Stimulated activated CD4-positive, alpha-beta T cell treated with anti-CD3 and anti-CD28 coated beads, Interleukin-1b, Interleukin-23, amount 100 ng/mL, for 48 hours (primary cell): ENCODE measurements at regions not wholly inside any gene's neighbourhood (a gene's known extent, or its start where the extent isn't known, plus 50 kb on each side); places are given as distances from the start of the nearest gene placed in this dataset.
"Not testable (repeated sequence)": the region's sequence is repeated elsewhere in the genome, so short reads cannot be mapped to it uniquely, and the experiment has no call there.

Experiments
- DNase-seq: peaks from one replicate; pipeline ENCODE4 v3.0.0-alpha.2; 2020

DNA sequence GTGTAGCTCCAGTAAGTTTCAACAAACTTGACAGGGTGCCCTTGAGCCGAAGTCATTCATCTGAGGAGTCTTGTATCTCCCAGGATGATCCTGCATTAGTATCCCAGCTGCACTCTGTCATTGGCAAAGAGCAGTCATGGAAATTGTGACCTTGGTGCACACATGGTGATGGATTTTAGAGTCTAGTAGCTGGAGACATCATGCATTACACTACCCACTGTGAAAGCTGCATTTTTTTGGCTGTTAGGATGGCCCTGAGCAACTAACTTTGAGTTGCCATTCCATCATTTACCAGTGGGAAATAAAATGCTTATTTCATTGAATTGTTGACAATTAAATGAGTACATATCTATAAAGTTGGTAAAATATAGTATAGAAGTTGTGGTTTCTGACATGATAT is 552.6 kb upstream of the CBLB start:
- no peak for DNase-seq

DNA sequence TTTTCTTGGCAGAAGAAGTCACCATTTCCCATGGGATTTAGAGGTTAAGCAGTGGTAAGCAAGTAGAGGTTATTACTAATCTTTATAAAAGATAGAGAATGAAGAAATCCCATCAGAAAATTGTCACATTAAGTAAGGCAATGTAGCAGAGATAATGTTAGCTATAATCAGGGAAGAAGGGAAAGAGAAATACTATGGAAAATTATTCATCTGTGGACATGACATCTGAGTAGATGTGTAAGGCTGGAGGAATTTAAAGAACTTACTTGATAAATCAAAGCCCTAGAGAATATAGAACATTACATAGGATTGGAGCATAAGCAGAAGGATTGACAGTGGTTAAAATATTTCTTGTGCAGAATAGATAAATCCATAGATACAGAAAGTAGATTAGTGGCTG is 553.1 kb upstream of the CBLB start:
- no peak for DNase-seq

DNA sequence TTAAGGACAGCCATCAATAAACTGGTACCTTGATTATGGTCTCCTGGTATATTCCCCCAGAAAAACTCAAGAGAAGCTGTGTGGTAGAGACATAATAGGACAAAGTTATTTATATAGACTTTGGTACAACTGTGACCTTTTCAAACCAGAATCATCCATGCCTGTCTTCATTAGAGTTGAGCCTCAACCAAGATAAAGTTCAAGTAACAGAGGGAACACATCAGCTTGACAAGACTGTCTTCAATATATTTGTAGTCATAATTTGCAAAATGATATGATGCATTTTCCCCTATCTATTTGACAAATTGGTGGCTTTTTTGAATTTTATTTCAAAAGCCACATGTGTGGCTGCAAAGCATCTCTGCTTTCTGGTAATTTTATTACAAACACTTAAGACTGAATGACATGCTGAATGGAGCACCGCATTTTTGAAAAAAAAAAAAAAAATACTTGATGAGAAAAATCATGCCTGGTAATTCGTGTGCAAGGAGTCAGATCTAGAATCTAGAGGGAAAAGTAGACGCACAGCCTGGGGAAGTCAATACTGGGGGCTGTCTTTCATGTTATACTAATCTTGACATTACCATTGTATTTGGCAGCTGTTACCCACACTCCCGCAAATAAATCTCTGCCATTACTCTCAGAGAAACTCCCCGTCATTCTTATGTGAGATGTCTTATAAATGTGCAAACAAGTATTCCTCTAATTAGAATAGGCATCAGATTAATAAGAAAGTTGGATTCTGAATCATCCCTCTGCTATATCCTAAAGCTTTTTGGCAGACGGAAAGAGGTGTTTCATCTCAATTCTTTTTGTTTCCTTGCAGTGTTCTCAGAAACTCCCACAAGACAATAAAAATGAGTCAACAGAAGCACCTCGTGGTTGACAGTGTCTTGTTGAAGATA is 554.8 kb upstream of the CBLB start:
- peak; percentile 67 for DNase-seq

DNA sequence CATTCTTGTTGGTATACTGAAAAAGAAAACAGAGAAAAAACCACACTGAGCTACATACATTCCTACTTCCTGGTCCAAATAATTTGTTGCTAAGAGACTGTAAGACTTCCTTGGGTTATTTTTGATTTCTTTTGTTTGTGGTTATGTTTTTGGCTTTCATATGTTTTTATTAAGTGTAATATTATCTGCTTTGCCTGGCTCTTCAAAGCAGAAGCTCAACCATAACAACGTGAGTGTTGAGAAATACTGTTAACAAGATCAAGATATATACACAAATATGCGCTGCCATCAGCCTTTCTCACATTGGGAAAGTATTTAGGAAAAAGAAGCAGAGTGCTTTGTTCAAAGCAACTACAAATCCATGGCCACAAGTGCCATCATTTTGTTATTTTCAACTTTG is 556.2 kb upstream of the CBLB start:
- DNase-seq, result no peak

DNA sequence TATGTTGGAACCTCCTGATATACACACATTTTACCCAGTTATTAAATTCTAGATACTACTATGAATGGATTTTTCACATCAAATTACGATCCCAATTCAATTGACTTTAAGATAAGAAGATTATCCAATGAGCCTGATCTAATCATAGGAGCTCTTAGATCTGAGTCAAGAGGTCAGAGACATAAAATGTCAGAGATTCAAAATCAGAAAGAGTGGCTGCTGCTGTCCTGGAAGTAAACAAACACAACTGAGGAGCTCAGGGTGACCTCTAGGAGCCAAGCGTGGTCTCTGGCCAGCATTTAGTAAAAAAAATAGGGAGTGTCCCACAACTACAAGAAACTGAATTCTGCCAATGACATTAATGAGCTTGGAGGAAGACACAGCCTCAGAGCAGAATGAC is 557.1 kb upstream of the CBLB start:
- DNase-seq, result no peak

DNA sequence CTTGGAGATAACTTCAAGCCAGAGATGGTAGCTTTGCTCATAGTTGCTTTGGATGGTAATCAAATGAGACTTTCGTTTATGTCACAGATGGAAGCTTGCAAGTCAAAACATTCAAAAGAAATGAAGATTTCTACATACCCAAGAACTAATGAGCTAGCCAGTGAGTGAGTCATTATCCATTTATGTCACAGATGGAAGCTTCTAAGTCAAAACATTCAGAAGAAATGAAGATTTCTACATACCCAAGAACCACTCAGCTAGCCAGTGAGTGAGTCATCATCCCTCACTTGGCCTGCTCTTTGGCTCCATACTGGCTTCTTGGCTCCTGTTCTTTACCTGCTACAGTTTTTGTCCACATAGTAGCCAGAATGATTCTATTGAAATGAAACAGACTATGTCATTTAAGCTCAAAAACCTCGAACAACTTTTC is 559.8 kb upstream of the CBLB start:
- DNase-seq, result peak; percentile 79

DNA sequence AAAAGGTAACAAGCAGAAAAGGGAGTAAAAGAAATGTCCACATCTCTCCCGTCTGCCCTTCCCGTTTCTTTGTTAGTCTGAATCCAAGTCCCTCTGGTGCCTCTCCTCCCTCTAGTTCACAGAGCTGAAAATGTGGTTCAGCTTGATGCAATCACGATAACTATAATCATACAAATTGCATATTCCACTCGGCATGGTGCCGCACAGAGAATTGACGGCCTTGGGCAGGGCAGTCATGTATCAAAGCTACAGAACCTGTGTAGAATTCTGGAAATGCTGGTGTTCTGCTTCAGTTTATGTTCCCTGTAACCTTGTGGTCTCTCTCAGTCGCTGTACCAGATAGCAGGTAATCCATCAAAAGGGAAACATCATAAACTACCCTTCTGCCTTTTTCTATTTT is 562.9 kb upstream of the CBLB start:
- DNase-seq, result no peak

DNA sequence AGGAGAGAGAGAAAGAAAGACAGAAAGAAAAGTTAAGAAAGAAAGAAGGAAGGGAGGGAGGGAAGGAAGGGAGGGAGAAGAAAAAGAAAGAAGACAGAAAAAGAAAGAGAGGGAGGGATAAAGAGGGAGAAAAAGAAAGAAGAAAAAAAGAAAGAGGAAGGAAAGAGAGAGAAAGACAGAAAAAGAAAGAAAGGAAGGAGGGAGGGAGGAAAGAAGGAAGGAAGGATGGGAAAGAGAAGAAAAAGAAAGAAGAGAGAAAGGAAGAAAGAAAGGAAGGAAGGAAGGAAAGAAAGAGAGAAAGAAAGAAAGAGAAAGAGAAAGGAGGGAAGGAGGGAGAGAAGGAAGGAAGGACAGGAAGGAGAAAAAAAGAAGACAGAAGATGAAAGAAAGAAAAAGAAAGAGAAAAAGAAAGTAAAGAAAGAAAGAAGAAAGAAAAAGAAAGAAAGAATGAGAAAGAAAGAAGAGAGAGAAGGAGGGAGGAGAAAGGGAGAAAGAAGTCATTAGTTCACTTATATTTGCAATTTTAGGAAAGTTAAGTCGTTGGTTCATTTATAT is 567.2 kb upstream of the CBLB start:
- DNase-seq, result no peak

DNA sequence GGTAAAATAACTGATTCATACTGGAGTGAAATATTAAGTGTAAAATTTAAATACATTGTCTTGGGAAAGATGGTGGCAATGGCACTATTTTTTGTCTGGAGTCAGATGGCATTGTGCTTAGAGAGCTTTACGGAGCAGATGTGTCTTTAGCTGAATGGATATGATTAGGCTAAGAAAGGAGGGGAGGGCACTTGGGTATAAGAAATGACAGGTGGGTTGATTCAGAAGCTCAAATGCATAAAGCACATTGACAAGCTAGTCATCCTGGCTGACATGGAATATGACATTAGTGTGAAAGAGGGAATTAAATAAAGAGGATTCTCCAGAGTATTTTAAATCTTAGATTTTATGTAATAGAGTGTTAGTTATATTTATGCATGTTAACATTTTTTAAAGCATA is 570.1 kb upstream of the CBLB start:
- no peak for DNase-seq

DNA sequence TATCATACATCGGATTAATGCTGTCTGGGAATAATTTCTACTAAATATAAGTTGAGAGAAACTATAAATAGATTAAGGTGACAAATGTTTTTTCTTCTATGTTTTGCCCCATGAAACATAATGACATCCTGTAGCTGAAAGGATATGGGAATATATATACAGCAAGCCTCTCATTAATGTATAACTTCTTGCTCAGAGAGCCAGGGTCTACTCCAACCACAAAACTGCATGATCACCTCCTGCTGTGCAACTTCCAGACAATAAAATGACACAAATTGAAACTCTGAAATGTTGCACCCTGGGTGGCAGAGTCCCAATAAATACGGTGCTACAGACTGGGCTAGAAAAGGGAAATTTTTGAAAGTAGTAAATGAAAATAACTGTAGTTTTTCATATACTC is 571.9 kb upstream of the CBLB start:
- no peak for DNase-seq

DNA sequence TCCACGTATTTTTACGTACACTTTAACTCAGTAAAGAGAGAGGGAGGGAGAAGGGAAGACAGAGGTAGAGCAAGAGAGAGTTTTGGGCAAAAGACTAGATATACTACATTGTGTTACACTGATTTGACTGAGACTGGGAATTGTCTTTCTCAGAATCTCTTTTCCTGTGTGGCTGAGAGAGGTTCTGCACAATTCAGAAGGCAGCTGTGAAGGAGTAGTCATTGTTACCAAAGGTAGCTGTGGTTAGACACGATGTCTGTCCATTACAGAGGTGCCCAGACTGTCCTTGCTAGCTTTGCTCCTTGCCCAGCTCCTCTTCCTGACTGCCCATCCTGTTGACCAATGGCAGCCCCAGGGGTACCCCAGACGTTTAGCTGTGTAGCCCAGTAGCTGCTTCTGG is 577.5 kb upstream of the CBLB start:
- no peak for DNase-seq

DNA sequence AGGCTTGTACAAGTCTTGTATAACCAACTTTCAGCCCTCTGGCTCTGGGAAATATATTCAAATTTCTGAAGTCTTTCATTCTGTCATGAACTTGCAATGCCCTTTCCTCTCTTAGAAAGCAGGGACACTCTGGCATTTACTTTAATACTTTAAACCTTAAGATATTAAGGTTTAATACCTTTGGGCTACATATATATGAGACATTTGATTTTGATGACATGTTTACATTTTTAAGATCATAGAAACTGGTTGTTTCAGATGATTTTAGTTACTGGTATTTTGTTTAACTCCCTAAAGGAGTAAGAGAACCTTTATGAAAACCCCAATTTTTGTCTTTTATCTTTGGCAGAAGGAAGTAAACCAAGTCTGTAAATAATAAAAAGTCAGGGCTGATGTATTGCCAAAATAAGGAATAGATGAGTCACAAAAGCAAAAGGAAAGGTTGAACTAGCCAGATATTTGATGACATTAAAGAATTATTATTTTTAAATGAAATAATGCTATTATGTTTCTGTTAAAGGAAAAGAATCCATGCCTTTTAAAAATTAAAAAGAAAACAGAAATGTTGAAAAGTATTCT is 579.0 kb upstream of the CBLB start:
- no peak for DNase-seq

DNA sequence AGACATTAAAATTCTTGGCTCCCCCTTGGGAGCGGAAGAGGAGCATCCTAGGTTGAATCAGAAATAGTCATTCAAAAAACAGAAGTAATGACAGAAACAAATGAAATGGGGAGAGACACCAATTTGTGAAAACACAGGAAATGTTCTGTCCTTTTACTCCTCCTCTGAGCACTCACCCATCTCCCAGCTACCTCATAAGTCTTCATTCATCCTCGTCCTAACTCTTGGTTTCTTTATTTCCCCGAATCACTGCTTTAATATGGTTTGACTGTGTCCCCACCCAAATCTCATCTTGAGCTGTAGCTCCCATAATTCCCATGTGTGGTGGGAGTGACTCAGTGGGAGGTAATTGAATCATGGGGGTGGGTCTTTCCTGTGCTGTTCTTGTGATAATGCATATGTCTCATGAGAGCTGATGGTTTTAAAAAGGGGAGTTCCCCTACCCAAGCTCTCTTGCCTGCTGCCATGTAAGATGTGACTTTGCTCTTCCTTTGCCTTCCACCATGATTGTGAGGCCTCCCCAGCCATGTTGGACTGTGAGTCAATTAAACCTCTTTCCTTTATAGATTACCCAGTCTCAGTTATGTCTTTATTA is 579.7 kb upstream of the CBLB start:
- DNase-seq, result not testable (repeated sequence)

DNA sequence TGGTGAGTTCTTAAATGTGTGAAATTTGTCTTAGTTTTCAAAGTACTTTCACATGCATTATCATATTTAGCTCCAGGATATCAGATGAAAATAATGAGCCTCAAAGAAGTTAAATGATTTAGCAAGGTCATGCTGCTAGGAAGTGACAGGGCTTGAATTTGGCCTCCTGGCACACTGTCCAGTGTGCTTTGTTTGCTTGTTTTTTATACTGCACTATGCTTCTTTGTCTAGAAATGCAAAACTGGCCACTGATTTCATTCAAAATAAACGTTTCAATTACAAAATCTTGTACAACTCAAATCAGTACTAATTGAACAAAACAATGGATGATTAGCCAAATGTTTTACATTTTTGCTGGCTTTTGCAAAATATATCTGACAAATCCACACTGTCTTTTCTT is 583.3 kb upstream of the CBLB start:
- no peak for DNase-seq

DNA sequence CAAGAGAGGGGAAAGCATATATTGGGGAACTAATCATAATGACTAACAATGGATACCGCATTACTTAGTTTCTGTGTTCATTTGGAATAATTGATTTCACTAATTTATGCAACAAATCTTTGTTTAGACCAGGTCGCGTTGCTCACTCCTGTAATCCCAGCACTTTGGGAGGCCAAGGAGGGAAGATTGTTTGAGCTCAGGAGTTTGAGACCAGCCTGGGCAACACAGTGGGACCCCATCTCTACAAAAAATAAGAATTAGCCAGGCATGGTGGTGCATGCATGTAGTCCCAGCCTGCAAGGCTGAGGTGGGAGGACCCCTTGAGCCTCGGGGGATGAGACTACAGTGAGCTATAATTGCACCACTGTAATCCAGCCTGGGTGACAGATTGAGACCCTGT is 585.7 kb upstream of the CBLB start:
- DNase-seq, result no peak

DNA sequence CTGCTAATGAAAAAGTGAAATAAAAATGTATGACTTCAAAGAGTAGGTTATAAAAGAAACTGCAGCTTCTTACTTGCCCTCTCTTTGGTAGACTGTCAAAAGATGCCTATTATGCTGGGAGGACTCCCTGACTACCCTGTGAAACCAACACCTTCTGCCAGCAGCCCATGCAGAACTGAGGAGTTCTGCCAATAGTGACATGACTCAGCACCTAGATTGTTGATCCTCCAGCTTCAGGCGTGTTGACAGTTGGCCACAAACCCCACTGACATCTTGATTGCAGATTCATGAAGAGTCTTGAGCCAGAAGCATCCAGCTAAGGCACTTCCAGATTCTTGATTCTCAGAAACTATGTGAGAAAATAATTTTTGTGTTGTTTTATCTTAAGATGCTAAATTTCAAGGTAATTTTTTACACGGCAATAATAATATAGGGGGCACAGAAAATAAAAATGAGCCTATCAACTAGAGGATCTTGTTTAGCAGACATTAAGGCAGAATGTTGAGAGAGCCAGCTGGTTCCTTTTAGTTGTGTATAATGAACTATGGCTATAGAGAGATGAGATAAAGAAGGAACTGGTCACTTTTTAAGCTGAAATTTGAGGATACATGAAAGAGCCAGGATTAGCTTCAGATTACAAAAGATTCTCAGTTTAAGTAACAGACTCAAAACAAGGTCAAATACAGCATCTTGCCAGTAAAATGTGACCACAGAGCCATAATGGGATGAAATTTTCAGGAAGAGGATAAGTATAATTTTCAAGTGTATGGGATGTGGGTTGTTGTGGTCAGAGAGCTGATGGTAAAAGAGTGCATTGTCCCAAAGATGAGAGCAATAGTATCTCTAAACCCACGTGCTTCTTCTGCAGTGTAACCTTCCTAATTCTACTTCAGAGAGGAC is 588.7 kb upstream of the CBLB start:
- peak; percentile 62 for DNase-seq

DNA sequence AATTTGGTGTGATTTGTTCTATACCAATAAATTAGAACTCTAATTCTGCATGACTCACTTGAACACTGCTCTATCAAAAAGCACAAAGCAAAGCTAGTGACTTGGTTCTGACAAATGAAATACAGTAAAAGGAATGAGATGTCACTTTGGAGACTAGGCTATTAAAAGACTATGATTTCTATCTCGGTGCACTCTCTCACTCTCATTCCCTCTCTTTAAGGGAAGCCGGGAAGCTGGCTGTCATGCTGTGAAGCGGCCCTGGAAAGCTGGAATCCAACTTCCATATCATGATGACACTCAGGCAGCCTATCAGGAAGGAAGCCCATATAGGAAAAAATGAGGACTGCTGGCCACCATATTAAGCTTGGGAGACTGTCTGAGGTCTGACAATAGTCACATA is 590.1 kb upstream of the CBLB start:
- no peak for DNase-seq

DNA sequence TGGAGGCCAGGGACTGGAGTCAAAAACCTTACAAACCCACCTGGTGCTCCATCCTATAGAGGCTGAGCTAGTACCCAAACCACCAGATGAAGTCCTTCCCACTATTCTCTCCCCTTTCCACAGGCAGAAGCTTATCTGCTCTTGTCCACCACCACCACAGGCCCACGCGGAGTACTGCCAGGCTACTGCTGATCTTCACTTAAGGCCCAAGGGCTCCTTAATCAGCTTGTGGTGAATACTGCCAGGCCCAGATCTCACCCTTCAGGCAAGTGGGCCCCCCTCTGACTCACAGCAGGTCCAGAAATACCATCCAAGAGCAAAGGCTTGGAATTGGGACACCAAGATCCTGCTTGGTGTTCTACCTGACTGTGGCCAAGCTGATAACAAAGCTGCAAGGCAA is 598.1 kb upstream of the CBLB start:
- no peak for DNase-seq

DNA sequence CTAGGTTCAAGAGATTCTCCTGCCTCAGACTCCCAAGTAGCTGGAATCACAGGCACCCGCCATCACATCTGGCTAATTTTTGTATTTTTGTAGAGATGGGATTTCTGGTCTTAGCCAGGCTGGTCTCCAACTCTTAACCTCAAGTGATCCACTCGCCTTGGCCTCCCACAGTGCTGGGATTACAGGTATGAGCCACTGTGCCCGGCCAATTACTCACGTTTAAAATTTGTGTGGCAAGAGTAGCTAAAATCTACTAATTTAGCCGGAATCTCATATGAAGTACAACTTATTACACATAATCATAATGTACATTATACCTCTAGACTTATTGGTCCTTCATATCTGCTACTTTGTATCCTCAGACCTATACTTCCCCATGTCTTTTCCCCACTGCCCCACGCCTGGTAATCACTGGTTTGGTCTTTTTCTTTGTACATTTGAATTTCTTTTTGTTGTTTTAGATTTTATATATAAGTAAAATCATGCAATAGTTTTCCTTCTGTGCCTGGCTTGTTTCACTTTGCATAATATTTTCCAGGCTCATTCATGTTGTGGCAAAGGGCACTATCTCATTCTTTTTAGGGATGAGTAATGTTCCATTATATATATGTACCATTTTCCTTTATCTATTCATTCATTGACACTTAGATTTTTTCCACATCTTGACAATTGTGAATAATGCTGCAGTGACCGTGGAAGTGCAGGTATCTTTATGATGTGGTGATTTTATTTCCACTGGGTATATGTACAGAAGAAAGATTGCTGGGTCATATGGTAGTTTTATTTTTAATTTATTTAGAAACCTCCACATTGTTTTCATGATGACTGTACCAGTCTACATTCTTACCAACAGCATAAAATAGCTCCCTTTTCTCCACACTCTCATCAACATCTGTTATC is 605.0 kb upstream of the CBLB start:
- peak; percentile 63 for DNase-seq

DNA sequence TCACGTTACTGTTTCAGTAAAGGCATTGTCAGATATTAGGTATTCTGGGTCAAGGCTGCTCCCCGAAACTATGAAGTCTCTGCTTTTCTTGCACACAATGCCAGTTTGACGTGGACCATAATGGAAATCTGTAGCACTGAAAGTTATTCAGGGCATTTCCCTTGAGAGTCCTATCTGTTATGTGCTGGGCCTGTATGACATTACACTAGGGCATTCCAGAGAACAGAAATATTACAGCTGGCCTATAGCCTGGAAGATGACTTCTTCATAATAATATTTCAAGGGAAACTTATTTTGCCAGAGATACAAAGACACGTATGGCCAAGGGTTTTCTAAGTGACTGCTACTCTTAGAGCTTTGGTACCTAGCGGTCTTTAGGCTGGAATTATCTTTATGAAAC is 613.6 kb upstream of the CBLB start:
- no peak for DNase-seq

DNA sequence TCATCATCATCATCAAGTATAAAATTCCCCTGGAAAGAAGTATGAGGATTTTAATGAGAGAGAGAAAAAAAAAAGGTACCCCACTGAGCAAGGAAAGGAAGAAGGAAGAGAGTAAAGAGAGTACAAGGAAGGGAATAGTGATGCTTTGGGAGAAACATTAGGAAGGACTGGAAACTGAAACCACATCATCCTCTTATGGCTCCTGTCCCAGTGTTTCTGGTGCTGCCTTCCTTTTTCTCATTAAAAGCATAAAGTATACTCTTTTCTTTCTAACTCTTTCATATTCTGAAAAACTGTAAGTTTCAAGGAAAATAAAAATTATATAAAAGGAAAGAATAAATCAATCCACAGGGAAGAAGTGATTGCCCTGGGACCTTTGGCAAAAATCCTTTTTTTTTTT is 616.4 kb upstream of the CBLB start:
- no peak for DNase-seq

DNA sequence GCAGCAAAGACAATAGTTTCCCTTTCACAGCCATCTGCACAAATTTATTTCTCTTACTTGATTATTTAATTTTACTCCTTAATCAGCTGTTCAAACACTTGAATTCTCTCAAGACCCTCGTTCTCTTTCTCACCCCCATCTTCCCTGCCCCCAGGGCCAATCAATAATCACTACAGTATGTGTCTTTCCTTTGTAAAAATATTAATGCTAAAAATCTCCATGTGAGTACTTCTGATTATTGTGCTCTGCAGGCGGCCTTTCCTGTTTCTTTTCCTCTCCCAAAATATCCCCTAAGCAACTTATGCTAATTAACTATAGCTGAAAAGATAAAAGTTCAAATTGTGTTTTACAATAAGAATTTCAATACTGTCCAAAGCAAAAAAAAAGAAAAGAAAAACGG is 617.0 kb upstream of the CBLB start:
- no peak for DNase-seq
